IMR-90 (cell line): ENCODE measurements at regions not wholly inside any gene's neighbourhood (a gene's known extent, or its start where the extent isn't known, plus 50 kb on each side); places are given as distances from the start of the nearest gene placed in this dataset.

Experiments used
- BHLHE40 ChIP-seq: fragments of 150-350 bp; IDR thresholded peaks from 2 replicates; pipeline ENCODE4 v1.6.1; 2016; ENCODE audit warnings: mild to moderate bottlenecking, low read depth, low read length
- CHD1 ChIP-seq: IDR thresholded peaks from 2 replicates; pipeline ENCODE4 v1.6.1; 2012; ENCODE audit warnings: low read depth, low read length, improper control_type of control experiment
- CTCF ChIP-seq: conservative IDR thresholded peaks from 2 replicates; pipeline ENCODE4 v1.5.1; 2012; ENCODE audit warnings: mild to moderate bottlenecking, low read depth, low read length, improper control_type of control experiment
- ELK1 ChIP-seq: fragments of 150-350 bp; IDR thresholded peaks from 2 replicates; pipeline ENCODE4 v1.6.1; 2016; ENCODE audit warnings: low read depth, mild to moderate bottlenecking, low read length, moderate library complexity, borderline replicate concordance
- POLR2A ChIP-seq: IDR thresholded peaks from 2 replicates; pipeline ENCODE4 v1.6.1; 2012; ENCODE audit warnings: mild to moderate bottlenecking, low read depth, low read length
- RAD21 ChIP-seq: IDR thresholded peaks from 2 replicates; pipeline ENCODE4 v1.6.1; 2012; ENCODE audit warnings: low read length, improper control_type of control experiment
- RCOR1 ChIP-seq: IDR thresholded peaks from 2 replicates; pipeline ENCODE4 v1.6.1; 2012; ENCODE audit warnings: mild to moderate bottlenecking, low read length, improper control_type of control experiment; ENCODE audit not compliant: insufficient replicate concordance
- SMC3 ChIP-seq: fragments of 150-350 bp; IDR thresholded peaks from 2 replicates; pipeline ENCODE4 v1.6.1; 2016; ENCODE audit warnings: low read depth, mild to moderate bottlenecking, antibody characterized with exemption, low read length, moderate library complexity

DNA sequence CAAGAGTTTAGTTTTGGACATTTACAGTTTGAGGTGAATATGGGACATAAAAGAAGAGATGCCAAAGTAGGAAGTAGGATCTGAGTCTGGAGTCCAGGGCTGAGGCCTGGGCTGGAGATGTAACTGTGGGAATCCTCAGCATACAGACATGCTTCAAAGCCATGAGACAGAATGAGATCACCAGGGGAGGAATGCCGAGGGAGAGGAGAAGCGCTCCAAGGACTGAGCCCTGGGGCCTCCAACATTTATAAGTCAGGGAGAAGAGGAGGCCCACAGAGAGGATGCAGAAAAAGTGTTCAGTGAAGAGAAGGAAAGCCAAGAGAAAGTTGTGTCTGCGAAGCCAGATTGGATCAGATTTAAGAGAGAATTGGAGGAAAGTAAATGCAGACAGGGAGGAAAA, 277.5 kb upstream of the MYOCD start:
- TF ChIP-seq POLR2A (no peak), ELK1 (no peak), CTCF (no peak), BHLHE40 (no peak), RCOR1 (no peak), RAD21 (no peak; the same call in 1 of the 2 replicates), CHD1 (no peak), SMC3 (no peak)
